ENCODE measurements at regions not wholly inside any gene's neighbourhood (a gene's known extent, or its start where the extent isn't known, plus 50 kb on each side); places are given as distances from the start of the nearest gene placed in this dataset.
"Not testable (repeated sequence)": the region's sequence is repeated elsewhere in the genome, so short reads cannot be mapped to it uniquely, and the experiment has no call there.

- not testable (repeated sequence) for DNase-seq
Observed at GRCh38 chr6:86730772-86731171, 206.6 kb upstream of the HTR1E start.

GRCh38 chr6:86730216-86730615 lies 207.1 kb upstream of the HTR1E start:
- DNase-seq = no peak

DNA sequence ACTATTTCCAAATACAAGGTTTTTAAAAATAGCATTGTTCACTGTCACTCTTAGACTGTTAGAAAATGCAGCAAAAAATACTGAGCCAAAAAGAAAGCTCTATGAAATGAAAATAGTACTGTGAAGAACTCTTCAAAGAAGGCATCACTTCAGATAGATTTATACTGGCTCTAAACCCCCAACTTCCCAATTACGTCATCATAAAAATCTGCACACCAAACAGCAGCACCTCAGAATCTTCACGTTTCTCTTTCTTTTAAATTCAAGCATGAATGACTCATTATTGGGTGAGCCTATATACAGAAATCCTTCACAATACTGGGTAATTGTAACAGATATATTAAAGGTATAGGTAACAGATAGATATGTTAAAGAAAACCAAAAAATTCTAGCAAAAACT lies 208.4 kb upstream of the HTR1E start:
- DNase-seq = no peak

DNA sequence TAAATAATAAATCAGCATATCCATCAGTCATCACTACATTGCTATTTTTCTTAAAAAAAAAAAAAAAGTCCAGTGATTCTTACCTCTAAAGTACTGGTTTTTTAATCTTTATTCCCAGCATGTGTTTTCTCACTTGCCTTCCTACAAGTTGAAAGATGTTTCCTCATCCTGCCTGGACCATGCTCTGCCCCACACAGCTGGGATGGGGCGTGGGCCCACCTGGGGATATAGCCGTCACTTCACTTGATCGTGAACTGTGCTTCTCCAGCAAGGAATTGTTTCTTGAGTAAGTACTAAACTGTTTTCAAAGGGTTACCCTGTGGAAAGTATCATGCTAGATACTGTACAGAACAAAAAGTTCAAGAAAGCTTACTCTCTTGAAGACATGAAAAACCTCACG lies 212.6 kb upstream of the HTR1E start:
- DNase-seq = no peak

DNA sequence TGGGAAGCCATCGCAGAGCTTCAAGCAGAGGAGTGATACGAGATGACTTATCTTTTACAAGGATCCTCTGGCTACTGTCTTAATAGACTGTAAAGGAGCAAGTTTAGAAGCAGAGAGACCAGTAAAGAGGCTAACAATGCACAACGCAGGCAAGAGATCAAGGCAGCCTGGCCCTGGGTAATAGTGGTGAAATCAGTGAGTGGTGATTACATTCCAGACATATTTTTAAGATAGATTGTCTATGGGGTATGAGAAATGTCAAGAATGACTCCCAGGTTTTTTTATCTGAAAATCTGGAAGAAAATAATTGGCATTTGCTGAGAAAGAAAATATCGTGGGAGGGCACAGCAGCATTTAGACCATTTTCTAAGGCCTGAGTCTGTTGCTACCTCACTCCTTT lies 213.6 kb upstream of the HTR1E start:
- DNase-seq = no peak

DNA sequence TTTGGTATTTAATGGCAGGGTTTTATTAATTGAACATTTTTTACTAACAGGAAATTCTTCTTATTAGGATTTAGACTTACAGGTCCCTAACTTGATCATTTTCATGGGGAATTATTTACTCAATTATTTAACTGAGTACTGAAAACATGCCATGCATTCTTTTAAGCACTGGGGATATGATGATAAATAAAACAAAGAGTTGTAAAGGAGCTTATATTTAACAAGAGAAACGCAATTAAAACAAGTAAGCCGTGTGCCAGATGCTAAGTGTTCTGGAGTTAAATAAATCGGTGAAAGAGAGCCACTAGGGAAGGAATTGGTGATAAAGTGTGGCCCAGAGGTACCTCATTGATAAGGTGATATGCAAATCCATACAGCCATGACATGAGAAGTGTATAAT lies 214.2 kb upstream of the HTR1E start:
- DNase-seq = no peak

GRCh38 chr6:86722131-86722530 lies 215.2 kb upstream of the HTR1E start:
- no peak for DNase-seq

- DNase-seq = no peak
Observed at GRCh38 chr6:86715676-86716075, 221.7 kb upstream of the HTR1E start.

- DNase-seq = no peak
Observed at GRCh38 chr6:86712039-86712438, 225.3 kb upstream of the HTR1E start.

GRCh38 chr6:86707545-86708120 lies 229.7 kb upstream of the HTR1E start:
- no peak for DNase-seq

GRCh38 chr6:86706449-86706848 lies 230.9 kb upstream of the HTR1E start:
- no peak for DNase-seq

- not testable (repeated sequence) for DNase-seq
Observed at GRCh38 chr6:86701228-86701627, 236.1 kb upstream of the HTR1E start.

DNA sequence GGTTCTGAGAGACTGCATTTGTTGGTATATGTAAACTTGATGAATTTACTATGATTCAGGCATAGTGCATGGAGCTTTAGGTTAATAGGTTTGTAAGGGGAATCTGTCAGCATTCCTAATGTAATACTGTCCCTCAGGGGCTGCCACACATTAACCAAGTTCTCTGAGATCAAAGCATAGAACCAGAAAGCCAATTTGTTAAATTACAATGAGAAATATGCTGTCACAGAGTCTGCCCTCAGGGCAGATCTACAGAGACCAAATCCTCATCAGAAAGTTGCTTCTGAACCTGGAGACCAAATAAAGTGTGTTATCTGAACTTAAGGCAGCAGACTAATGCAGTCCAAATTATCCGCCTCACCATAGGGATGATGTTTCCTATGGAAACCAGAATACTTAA lies 250.8 kb upstream of the HTR1E start:
- no peak for DNase-seq

DNA sequence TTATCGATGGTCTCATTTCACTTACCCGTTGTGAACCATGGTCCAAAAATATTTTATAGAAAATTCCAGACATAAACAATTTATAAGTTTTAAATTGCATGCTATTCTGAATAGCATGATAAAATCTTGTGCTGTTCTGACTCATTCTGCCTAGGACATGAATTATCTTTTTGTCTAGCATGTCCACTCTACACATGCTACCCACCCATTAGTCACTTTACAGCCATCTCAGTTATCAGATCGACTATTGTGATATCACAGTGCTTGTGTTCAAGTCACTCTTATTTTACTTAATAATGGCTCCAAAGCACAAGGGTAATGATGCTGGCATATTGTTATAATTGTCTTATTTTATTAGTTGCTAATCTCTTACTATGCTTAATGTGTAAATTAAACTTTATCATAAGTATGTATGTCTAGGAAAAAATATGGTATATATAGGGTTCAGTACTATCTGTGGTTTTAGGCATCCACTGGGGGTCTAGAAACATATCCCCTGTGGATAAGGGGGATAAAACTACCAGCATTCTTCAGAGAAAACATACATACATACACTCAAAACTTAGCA lies 252.0 kb upstream of the HTR1E start:
- DNase-seq = no peak

- no peak for DNase-seq
Observed at GRCh38 chr6:86683132-86683908, 254.0 kb upstream of the HTR1E start.

DNA sequence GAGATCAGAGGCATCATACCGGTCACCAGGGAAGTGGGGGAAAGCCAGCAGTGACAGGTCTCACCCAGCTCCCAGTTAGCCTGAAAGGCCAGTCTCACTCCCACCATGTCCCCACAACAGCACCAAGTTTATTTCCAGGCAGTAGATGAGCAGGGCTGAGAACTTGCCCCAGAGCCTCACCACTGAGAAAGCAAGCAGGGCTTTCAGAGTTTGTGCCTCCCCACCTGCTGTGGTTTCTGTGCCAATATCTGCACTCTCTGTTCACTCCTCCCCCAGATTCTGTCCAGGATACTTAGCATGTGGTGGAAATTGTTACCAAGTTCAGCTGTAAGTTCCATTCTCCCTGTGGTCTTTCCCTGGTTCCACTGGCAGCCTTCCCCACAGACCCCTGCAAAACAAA lies 255.0 kb upstream of the HTR1E start:
- DNase-seq = no peak

DNA sequence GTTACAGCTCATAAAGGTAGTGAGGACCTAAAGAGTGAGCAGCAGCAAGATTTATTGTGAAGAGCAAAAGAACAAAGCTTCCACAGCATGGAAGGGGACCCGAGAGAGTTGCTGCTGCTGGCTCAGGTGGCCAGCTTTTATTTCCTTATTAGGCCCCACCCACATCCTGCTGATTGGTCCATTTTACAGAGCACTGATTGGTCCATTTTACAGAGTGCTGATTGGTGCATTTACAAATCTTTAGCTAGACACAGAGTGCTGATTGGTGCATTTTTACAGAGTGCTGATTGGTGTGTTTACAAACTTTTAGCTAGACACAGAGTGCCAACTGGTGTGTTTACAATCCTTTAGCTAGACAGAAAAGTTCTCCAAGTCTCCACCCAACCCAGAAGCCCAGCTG lies 256.2 kb upstream of the HTR1E start:
- DNase-seq = not testable (repeated sequence)

DNA sequence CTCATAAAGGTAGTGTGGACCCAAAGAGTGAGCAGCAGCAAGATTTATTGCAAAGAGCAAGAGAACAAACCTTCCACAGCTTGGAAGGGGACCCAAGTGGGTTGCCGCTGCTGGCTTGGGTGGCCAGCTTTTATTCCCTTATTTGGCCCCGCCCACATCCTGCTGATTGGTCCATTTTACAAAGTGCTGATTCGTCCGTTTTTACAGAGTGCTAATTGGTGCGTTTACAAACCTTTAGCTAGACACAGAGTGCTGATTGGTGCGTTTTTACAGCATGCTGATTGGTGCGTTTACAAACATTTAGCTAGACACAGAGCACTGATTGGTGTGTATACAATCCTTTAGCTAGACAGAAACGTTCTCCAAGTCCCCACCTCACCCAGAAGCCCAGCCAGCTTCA lies 265.2 kb upstream of the HTR1E start:
- DNase-seq = not testable (repeated sequence)

GRCh38 chr6:86657192-86657591 lies 280.1 kb upstream of the HTR1E start:
- no peak for DNase-seq

DNA sequence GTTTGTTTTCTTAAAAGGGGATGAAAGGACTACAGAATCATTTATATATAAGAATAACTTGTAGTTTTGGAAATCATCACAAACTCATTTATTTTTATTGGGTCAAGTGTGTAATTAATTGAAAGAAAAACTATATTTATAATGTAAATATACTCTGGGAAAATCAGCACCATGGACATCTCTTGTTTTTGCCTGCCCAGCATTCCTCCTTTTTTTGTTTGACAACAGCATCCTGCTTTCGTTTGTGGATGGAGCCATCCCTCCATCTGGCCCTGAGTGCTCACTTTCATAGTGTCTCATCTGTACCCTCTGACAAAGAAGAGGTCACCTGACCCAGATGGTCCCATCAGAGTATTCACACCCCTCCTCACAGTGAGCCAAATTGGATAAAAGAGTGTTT lies 308.2 kb upstream of the HTR1E start:
- DNase-seq = no peak

DNA sequence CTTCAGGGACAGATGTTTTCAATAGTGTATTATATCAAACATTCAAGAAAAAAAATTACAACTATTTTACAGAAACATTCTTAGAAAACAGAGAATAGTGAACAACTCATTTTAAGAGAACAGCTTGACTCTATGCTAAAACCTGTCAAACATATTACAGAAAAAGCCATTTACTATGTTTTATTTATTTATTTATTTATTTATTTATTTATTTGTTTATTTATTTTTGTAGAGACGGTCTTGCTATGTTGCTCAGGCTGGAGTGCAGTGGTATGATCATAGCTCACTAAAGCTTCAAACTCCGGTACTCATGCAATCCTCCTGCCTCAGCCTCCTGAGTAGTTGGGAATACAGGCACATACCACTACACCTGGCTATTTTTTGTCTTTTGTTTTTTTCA lies 317.9 kb upstream of the HTR1E start:
- no peak for DNase-seq

DNA sequence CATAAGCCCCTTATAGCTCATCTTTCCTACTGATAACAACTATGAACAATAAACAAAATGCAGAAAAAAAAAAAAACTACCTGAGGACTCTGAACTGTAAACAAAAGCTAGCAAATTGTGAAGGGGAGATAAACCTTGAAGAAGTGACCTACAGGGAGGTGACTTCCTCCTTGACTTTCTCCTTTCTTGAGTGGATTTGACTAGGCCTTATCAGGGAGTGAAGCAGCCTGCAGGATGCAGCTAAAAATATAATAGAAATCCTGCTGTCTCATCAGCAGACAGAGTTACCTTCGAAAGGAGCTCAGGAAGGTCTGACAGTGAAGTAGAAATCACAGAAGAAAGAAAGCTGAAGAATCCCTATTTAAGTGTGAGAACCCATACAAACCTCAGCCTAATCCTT lies 322.0 kb upstream of the HTR1E start:
- DNase-seq = no peak

- DNase-seq = no peak
Observed at GRCh38 chr6:86609549-86610388, 327.6 kb upstream of the HTR1E start.

GRCh38 chr6:86603364-86603763 lies 334.0 kb upstream of the HTR1E start:
- not testable (repeated sequence) for DNase-seq

Measured in activated CD4-positive, CD25-positive, alpha-beta regulatory T cell (primary cell).